Karpas-422 (cell line): ENCODE measurements at regions not wholly inside any gene's neighbourhood (a gene's known extent, or its start where the extent isn't known, plus 50 kb on each side); places are given as distances from the start of the nearest gene placed in this dataset.

ENCODE experiments used
- DNase-seq: peaks from one replicate; pipeline ENCODE4 v3.0.0-alpha.2; 2015
- H2AFZ ChIP-seq: fragments of 200-600 bp; sonication (generic); 2 replicates; pipeline ENCODE4 v1.6.1; 2014; ENCODE audit warnings: antibody characterized with exemption, low read length, mixed read lengths
- H3K27ac ChIP-seq: fragments of 200-600 bp; sonication (generic); 2 replicates; pipeline ENCODE4 v1.5.1; 2014; ENCODE audit warnings: mild to moderate bottlenecking, low read length, moderate library complexity
- H3K27me3 ChIP-seq: fragments of 200-600 bp; sonication (generic); 2 replicates; pipeline ENCODE4 v1.6.1; 2014; ENCODE audit warnings: low read length, mixed read lengths
- H3K36me3 ChIP-seq: fragments of 200-600 bp; sonication (generic); 2 replicates; pipeline ENCODE4 v1.6.1; 2014; ENCODE audit warnings: low read length, mixed read lengths; ENCODE audit not compliant: insufficient read depth
- H3K4me1 ChIP-seq: fragments of 200-600 bp; sonication (generic); 2 replicates; pipeline ENCODE4 v1.6.1; 2014; ENCODE audit warnings: mild to moderate bottlenecking, low read length, mixed read lengths
- H3K4me2 ChIP-seq: fragments of 200-600 bp; sonication (generic); 2 replicates; pipeline ENCODE4 v1.6.1; 2014; ENCODE audit warnings: low read length, low read depth, mild to moderate bottlenecking; ENCODE audit not compliant: poor library complexity, severe bottlenecking
- H3K4me3 ChIP-seq: fragments of 200-600 bp; sonication (generic); 2 replicates; pipeline ENCODE4 v1.5.1; 2014; ENCODE audit warnings: mild to moderate bottlenecking, antibody characterized with exemption, low read length, mixed read lengths
- H3K79me2 ChIP-seq: fragments of 200-600 bp; sonication (generic); 2 replicates; pipeline ENCODE4 v1.6.1; 2014; ENCODE audit warnings: mild to moderate bottlenecking, low read length, mixed read lengths
- H3K9ac ChIP-seq: fragments of 200-600 bp; sonication (generic); 2 replicates; pipeline ENCODE4 v1.6.0; 2014; ENCODE audit warnings: low read length
- H3K9me2 ChIP-seq: fragments of 200-600 bp; sonication (generic), shearing (Covaris generic); replicated peaks from 2 replicates; pipeline ENCODE4 v1.6.0; 2014; ENCODE audit warnings: mild to moderate bottlenecking, low read length, moderate library complexity; ENCODE audit not compliant: insufficient read depth
- H3K9me3 ChIP-seq: fragments of 300-700, 200-600 bp; sonication (generic); 2 replicates; pipeline ENCODE4 v1.6.1; 2014; ENCODE audit warnings: low read length, mixed read lengths
- H4K20me1 ChIP-seq: fragments of 200-600 bp; sonication (generic); 2 replicates; pipeline ENCODE4 v1.6.1; 2014; ENCODE audit warnings: mild to moderate bottlenecking, antibody characterized with exemption, low read length, low read depth; ENCODE audit not compliant: insufficient read depth

DNA sequence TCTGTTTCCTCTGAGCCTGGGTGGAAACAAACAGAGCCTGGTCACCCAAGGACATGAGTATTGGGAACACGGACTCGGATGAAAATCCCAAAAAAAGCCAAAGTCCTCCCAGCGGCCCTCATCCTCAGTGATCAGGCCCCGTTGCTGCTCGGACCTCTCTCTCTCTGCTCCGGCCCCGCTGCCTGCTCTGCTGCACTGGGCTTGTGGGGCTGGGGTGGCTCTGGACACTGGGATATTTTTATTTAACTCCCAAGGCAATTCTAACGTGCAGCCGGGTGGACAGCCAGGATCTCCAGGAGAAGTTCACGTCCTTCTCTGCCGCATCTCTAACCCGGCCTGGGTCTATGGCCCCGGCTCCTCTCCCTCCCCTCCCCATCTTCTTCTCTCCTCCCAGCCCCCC is 280.9 kb upstream of the TNRC6C start:
- Histone ChIP-seq H3K27ac (no peak overlapping the region), H3K9ac (no peak overlapping the region), H2AFZ (no peak overlapping the region), H3K4me2 (no peak overlapping the region), H4K20me1 (no peaks in the 10 kb centered on the region), H3K9me2 (no peaks in the 10 kb centered on the region), H3K27me3 (no peaks in the 10 kb centered on the region), H3K4me3 (no peak overlapping the region), H3K9me3 (no peaks in the 10 kb centered on the region), H3K36me3 (no peaks in the 10 kb centered on the region), H3K79me2 (no peaks in the 10 kb centered on the region), H3K4me1 (no peaks in the 10 kb centered on the region)
- no peak for DNase-seq

- DNase-seq, result no peak
- no peak overlapping the region for H2AFZ ChIP-seq
- no peak overlapping the region for H3K4me3 ChIP-seq
- H3K27me3 ChIP-seq, result no peaks in the 10 kb centered on the region
- no peak overlapping the region for H3K27ac ChIP-seq
- H4K20me1 ChIP-seq, result no peaks in the 10 kb centered on the region
- no peaks in the 10 kb centered on the region for H3K79me2 ChIP-seq
- no peaks in the 10 kb centered on the region for H3K9me2 ChIP-seq
- H3K9me3 ChIP-seq, result no peaks in the 10 kb centered on the region
- H3K9ac ChIP-seq, result no peak overlapping the region
- H3K4me2 ChIP-seq, result no peak overlapping the region
- H3K36me3 ChIP-seq, result no peaks in the 10 kb centered on the region
- no peaks in the 10 kb centered on the region for H3K4me1 ChIP-seq
Measured at GRCh38 chr17:77679589-77679988, 278.9 kb upstream of the TNRC6C start.

DNA sequence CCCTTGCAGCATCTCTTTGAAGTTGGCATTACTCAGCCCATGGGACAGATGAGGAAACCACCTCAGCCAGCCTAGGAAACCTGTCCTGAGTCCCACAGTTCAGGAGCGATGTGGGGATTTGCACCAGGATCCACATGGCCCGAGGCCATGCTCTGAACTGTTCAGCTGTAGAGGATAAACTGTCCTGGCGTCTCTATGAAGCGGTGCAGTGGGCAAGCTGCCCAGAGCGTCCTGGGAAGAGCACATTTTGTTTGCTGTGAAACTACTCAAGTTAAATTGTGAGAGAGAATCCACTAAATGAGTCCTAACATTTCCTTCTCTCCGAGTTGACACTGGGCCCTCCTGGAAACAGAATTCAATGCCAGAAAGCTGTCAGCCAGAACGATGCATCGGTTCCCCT is 276.6 kb upstream of the TNRC6C start:
- no peak overlapping the region for H2AFZ ChIP-seq
- no peaks in the 10 kb centered on the region for H3K79me2 ChIP-seq
- H3K9me3 ChIP-seq, result no peaks in the 10 kb centered on the region
- H3K9ac ChIP-seq, result no peak overlapping the region
- no peak overlapping the region for H3K27ac ChIP-seq
- H4K20me1 ChIP-seq, result no peaks in the 10 kb centered on the region
- H3K9me2 ChIP-seq, result no peaks in the 10 kb centered on the region
- no peaks in the 10 kb centered on the region for H3K27me3 ChIP-seq
- no peaks in the 10 kb centered on the region for H3K36me3 ChIP-seq
- H3K4me3 ChIP-seq, result no peak overlapping the region
- H3K4me1 ChIP-seq, result no peaks in the 10 kb centered on the region
- H3K4me2 ChIP-seq, result no peak overlapping the region
- no peak for DNase-seq

- Histone ChIP-seq H3K4me1 (peaks cover under 1% of the 10 kb centered on the region), H3K4me2 (no peak overlapping the region), H3K4me3 (no peak overlapping the region), H3K36me3 (no peaks in the 10 kb centered on the region), H3K27me3 (no peaks in the 10 kb centered on the region), H3K79me2 (no peaks in the 10 kb centered on the region), H3K9me2 (no peaks in the 10 kb centered on the region), H3K27ac (no peak overlapping the region), H2AFZ (no peak overlapping the region), H3K9me3 (no peaks in the 10 kb centered on the region), H4K20me1 (no peaks in the 10 kb centered on the region), H3K9ac (no peak overlapping the region)
- DNase-seq, result no peak
Measured at GRCh38 chr17:77684803-77685798, 273.4 kb upstream of the TNRC6C start.

DNA sequence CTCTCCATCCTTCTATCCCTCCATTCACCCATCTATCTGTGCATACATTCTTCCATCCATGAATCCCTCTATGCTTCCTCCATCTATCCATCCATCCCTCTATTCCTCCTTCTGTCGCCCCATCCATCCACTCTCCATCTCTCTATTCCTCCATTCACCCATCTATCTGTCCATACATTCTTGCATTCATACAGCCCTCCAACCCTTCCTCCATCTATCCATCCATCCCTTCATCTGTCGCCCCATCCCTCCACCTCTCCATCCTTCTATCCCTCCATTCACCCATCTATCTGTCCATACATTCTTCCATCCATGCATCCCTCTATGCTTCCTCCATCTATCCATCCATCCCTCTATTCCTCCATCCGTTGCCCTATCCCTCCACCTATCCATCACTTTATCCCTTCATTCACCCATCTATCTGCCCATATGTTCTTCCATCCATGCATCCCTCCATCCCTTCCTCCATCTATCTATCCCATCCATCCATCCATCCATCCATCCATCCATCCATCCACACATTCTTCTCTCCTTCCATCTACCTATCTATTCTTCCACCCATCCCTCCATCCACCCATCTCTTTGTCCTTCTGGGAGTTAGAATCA is 272.5 kb upstream of the TNRC6C start:
- H3K36me3 ChIP-seq, result no peaks in the 10 kb centered on the region
- H3K79me2 ChIP-seq, result no peaks in the 10 kb centered on the region
- no peaks in the 10 kb centered on the region for H4K20me1 ChIP-seq
- H2AFZ ChIP-seq, result no peak overlapping the region
- no peaks in the 10 kb centered on the region for H3K27me3 ChIP-seq
- no peaks in the 10 kb centered on the region for H3K9me2 ChIP-seq
- no peak overlapping the region for H3K9ac ChIP-seq
- peaks cover 9% of the 10 kb centered on the region for H3K4me1 ChIP-seq
- no peak overlapping the region for H3K4me3 ChIP-seq
- DNase-seq, result no peak
- H3K27ac ChIP-seq, result no peak overlapping the region
- no peaks in the 10 kb centered on the region for H3K9me3 ChIP-seq
- no peak overlapping the region for H3K4me2 ChIP-seq

DNA sequence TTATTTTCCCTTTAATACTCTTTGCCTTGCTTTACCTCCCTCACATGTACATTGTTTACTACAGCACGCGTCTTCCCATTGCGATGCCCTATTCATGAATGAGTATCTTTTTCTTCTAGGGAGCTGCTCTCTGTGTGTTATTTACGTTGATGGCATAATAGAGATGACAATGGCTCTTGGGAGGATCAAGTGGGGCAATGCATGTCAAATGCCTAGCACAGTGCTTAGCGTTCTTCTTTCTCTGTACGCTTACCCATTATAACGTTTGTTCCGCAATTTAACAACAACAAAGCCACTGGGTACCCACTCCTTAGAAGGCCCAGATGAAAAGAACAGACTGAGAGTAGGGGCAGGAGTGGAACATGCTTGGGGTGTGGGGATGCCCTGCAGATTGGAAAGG is 271.6 kb upstream of the TNRC6C start:
- Histone ChIP-seq H3K4me1 (peaks cover 15% of the 10 kb centered on the region), H3K36me3 (no peaks in the 10 kb centered on the region), H3K79me2 (no peaks in the 10 kb centered on the region), H3K9me2 (no peaks in the 10 kb centered on the region), H4K20me1 (no peaks in the 10 kb centered on the region), H3K9me3 (no peaks in the 10 kb centered on the region), H3K4me3 (no peak overlapping the region), H3K4me2 (no peak overlapping the region), H3K27ac (no peak overlapping the region), H3K9ac (no peak overlapping the region), H3K27me3 (no peaks in the 10 kb centered on the region), H2AFZ (no peak overlapping the region)
- DNase-seq, result no peak

- Histone ChIP-seq H3K27ac (no peak overlapping the region), H3K27me3 (no peaks in the 10 kb centered on the region), H3K9me2 (no peaks in the 10 kb centered on the region), H3K79me2 (no peaks in the 10 kb centered on the region), H4K20me1 (no peaks in the 10 kb centered on the region), H2AFZ (no peak overlapping the region), H3K4me2 (no peak overlapping the region), H3K4me3 (no peak overlapping the region), H3K4me1 (peaks cover 15% of the 10 kb centered on the region), H3K36me3 (no peaks in the 10 kb centered on the region), H3K9ac (no peak overlapping the region), H3K9me3 (no peaks in the 10 kb centered on the region)
- DNase-seq, result no peak
Measured at GRCh38 chr17:77687417-77687816, 271.1 kb upstream of the TNRC6C start.

GRCh38 chr17:77687921-77688320 is 270.6 kb upstream of the TNRC6C start:
- H3K9me3 ChIP-seq, result no peaks in the 10 kb centered on the region
- H3K9me2 ChIP-seq, result no peaks in the 10 kb centered on the region
- no peak overlapping the region for H3K9ac ChIP-seq
- no peak overlapping the region for H3K27ac ChIP-seq
- DNase-seq, result no peak
- no peaks in the 10 kb centered on the region for H3K79me2 ChIP-seq
- H2AFZ ChIP-seq, result no peak overlapping the region
- H3K4me2 ChIP-seq, result no peak overlapping the region
- H3K4me1 ChIP-seq, result peaks cover 15% of the 10 kb centered on the region
- no peaks in the 10 kb centered on the region for H3K27me3 ChIP-seq
- H3K4me3 ChIP-seq, result no peak overlapping the region
- H4K20me1 ChIP-seq, result no peaks in the 10 kb centered on the region
- H3K36me3 ChIP-seq, result no peaks in the 10 kb centered on the region
